ENCODE measurements at regions not wholly inside any gene's neighbourhood (a gene's known extent, or its start where the extent isn't known, plus 50 kb on each side); places are given as distances from the start of the nearest gene placed in this dataset.
"Not testable (repeated sequence)": the region's sequence is repeated elsewhere in the genome, so short reads cannot be mapped to it uniquely, and the experiment has no call there.

- no peak for DNase-seq (ENCODE audit: low spot score)
Measured at GRCh38 chr1:168420177-168420576, 123.6 kb downstream of the XCL2 start.

- peak; percentile 69 for DNase-seq (ENCODE audit: low spot score)
Measured at GRCh38 chr1:168419736-168420135, 124.1 kb downstream of the XCL2 start.

GRCh38 chr1:168416220-168416619 is 127.6 kb downstream of the XCL2 start:
- DNase-seq (ENCODE audit: low spot score): no peak

- no peak for DNase-seq (ENCODE audit: low spot score)
Measured at GRCh38 chr1:168414914-168415313, 128.9 kb downstream of the XCL2 start.

GRCh38 chr1:168410464-168410863 is 129.8 kb downstream of the TBX19 start:
- DNase-seq (ENCODE audit: low spot score): no peak

GRCh38 chr1:168408884-168409283 is 128.2 kb downstream of the TBX19 start:
- no peak for DNase-seq (ENCODE audit: low spot score)

- no peak for DNase-seq (ENCODE audit: low spot score)
Measured at GRCh38 chr1:168408539-168408865, 127.8 kb downstream of the TBX19 start.

GRCh38 chr1:168407832-168408538 is 127.3 kb downstream of the TBX19 start:
- DNase-seq (ENCODE audit: low spot score): no peak

- DNase-seq (ENCODE audit: low spot score): no peak
Measured at GRCh38 chr1:168405906-168406549, 125.4 kb downstream of the TBX19 start.

GRCh38 chr1:168403140-168403539 is 122.5 kb downstream of the TBX19 start:
- no peak for DNase-seq (ENCODE audit: low spot score)

GRCh38 chr1:168402466-168402865 is 121.8 kb downstream of the TBX19 start:
- DNase-seq (ENCODE audit: low spot score): not testable (repeated sequence)

GRCh38 chr1:168401341-168401740 is 120.7 kb downstream of the TBX19 start:
- DNase-seq (ENCODE audit: low spot score): no peak

- no peak for DNase-seq (ENCODE audit: low spot score)
Measured at GRCh38 chr1:168400139-168400538, 119.5 kb downstream of the TBX19 start.

GRCh38 chr1:168397806-168398205 is 117.1 kb downstream of the TBX19 start:
- no peak for DNase-seq (ENCODE audit: low spot score)

- peak; percentile 9 for DNase-seq (ENCODE audit: low spot score)
Measured at GRCh38 chr1:168396940-168397684, 116.4 kb downstream of the TBX19 start.

- no peak for DNase-seq (ENCODE audit: low spot score)
Measured at GRCh38 chr1:168396508-168396907, 115.8 kb downstream of the TBX19 start.

- DNase-seq (ENCODE audit: low spot score): no peak
Measured at GRCh38 chr1:168394858-168395257, 114.2 kb downstream of the TBX19 start.

- DNase-seq (ENCODE audit: low spot score): no peak
Measured at GRCh38 chr1:168392958-168393549, 112.4 kb downstream of the TBX19 start.

GRCh38 chr1:168391851-168392681 is 111.4 kb downstream of the TBX19 start:
- no peak for DNase-seq (ENCODE audit: low spot score)

GRCh38 chr1:168390271-168390670 is 109.6 kb downstream of the TBX19 start:
- DNase-seq (ENCODE audit: low spot score): no peak

- DNase-seq (ENCODE audit: low spot score): no peak
Measured at GRCh38 chr1:168387781-168388760, 107.4 kb downstream of the TBX19 start.
